ENCODE measurements at regions not wholly inside any gene's neighbourhood (a gene's known extent, or its start where the extent isn't known, plus 50 kb on each side); places are given as distances from the start of the nearest gene placed in this dataset.

DNA sequence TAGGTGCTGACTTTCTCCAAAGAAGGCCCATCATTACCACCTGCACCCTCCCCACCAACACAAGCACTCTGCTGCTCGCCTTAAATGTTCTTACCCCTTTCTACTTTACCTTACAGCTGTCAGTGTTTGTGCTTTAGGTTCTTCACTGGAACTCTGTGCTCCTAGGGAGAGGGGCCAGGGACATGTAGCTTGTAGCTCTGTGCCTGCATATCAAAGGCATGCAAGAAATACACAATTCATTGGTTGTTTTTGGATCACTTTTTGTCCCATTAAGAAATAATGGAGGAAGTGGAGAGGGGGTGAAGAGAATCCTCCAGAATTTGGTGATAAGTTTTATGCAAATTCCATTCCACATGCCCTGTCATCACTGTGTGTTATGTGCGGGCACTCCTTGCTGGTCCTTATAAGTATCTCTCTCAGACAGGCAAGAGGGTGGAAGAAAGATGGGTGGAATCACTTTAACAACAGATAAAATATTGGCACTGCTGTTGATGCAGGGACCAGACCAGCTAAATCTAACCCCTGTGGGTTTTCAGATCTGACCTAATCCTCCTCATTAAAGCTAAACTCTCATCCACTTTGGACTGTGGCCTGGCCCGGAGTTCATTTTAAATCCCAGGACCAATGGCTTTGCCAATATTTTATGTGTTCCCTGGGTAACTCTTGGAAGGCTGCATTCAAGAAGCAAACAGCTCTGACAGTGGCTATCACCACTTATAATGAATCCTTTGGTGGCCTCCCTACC lies 375.8 kb upstream of the NFE2L3 start:
- no peak for DNase-seq (ENCODE audit: low spot score)

- DNase-seq (ENCODE audit: low spot score), result no peak
Observed at GRCh38 chr7:25776744-25777123, 375.3 kb upstream of the NFE2L3 start.

DNA sequence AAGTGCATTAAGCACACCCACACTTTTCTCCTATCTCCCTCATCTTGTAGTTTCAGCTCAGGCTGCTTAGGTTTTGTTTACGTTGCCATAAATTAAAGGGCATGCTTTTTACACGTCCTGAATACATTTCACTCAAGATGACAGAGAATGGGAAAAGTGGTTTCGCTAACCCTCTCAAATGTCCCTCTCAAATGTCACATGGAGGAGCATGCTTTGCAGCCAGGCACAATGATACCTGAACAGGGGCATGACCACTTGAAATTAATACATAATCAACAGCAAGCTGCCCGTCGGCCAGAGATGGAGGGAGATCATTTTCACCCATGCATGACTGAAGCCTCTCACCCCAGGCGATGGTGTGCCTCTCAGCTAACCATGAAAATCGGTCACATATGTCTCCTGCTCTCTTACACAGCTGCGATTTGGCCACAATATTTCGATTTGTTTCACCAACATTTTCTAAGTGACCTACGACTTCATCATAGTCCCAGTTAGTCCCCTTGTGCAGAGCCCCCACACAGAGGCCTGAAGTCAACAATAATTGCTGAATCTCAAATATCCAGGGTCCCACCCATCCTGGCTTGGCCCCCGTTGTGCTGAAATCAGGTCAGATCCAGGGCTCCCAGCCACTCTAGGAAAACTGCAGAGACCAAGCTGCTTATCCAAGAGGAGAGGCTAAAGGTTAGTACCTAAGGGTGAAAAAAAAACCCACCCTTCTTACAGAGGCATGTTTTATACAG lies 373.9 kb upstream of the NFE2L3 start:
- no peak for DNase-seq (ENCODE audit: low spot score)

DNA sequence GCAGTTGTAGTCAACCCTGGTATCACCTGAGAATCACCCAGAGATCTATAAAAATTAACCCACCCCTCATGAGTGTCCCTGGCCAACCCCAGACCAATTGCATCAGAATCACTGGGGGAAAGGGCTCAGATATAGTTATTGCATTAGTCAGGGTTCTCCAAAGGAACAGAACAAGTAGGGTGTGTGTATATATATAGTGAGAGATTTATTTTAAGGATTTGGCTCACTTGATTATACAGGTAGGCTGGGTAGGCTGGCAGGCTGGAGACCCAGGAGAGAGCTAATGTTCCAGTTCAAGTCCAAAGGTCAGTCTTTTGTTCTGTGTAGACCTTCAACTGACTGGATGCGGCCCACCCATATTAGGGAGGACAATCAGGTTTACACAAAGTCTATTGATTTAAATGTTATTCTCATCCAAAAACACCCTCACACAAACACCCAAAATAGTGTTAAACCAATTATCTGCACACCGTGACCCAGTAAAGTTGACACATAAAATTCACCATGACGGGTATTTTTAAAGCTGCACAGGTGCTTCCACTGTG lies 372.9 kb upstream of the NFE2L3 start:
- peak; percentile 14 for DNase-seq (ENCODE audit: low spot score)

DNA sequence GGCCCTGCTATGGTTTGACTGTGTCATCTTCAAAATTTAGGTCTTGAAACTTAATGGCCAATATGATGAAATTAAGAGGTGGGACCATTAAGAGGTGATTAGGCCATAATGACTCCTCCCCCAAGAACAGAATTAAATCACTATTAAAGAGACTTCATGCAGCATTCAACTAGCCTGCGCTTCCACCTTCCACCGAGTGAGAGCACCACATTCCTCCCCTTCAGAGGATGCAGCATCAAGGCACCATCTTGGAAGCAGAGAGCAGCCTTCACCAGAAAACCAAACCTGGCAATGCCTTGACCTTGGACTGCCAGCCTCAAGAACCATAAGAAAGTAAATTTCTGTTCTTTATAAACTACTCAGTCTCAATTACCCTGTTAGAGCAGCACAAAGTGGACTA lies 371.1 kb upstream of the NFE2L3 start:
- no peak for DNase-seq (ENCODE audit: low spot score)

GRCh38 chr7:25781704-25782103 lies 370.3 kb upstream of the NFE2L3 start:
- DNase-seq (ENCODE audit: low spot score), result no peak

GRCh38 chr7:25786936-25787335 lies 365.1 kb upstream of the NFE2L3 start:
- DNase-seq (ENCODE audit: low spot score), result no peak

GRCh38 chr7:25787336-25787735 lies 364.7 kb upstream of the NFE2L3 start:
- DNase-seq (ENCODE audit: low spot score), result no peak

GRCh38 chr7:25788371-25788770 lies 363.6 kb upstream of the NFE2L3 start:
- DNase-seq (ENCODE audit: low spot score), result no peak

- DNase-seq (ENCODE audit: low spot score), result no peak
Observed at GRCh38 chr7:25788961-25789620, 362.9 kb upstream of the NFE2L3 start.

- DNase-seq (ENCODE audit: low spot score), result no peak
Observed at GRCh38 chr7:25789701-25790640, 362.0 kb upstream of the NFE2L3 start.

DNA sequence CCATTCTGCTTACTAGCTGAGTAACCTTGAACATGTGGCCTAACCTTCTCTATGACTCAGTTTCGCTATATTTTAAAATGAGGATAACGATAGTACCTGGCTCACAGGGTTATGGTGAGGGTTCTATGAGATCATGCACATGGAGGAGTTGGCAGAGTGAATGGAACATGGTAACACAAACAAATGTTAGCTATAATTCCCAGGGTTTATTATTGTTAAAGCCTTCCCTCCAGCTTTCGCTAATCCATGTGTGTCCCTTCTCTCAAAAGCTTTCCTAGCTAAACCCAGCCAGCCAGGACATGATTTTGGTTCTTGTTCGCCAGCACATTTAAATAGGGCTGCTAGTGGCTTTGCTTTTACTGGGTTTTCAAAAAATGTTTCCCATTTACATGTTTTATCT lies 361.0 kb upstream of the NFE2L3 start:
- DNase-seq (ENCODE audit: low spot score), result no peak

DNA sequence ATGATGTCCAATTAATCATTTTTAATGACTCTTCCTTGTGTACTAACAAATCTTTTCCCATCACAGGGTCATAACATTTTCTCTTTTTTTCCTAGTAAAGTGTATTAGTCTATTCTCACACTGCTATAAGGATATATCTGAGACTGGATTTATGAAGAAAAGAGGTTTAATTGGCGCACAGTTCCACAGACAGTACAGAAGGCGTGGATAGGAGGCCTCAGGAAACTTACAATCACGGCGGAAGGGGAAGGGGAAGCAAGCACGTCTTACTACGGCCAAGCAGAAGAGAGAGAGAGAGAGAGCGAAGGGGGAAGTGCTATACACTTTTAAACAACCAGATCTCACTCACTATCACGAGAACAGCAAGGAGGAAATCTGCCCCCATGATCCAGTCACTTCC lies 359.4 kb upstream of the NFE2L3 start:
- DNase-seq (ENCODE audit: low spot score), result no peak

- no peak for DNase-seq (ENCODE audit: low spot score)
Observed at GRCh38 chr7:25795824-25796235, 356.2 kb upstream of the NFE2L3 start.

DNA sequence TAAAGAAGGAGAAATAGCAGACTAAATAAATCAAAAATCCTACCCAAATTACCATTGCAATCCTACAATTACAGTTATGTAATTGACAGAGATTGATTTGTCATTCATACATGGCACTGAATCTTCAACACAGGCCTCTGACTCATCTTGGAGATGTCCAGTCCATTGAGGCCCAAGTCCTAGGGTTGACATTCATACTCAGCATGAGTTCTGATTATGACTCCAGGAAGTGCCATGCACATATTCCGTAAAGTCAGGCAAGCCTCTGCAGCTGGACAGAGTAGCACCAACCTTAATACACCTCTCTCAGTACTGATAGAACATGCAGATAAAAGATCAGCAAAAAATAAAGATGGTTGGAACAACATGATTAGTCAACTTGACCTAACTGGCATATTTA lies 353.7 kb upstream of the NFE2L3 start:
- no peak for DNase-seq (ENCODE audit: low spot score)

- DNase-seq (ENCODE audit: low spot score), result no peak
Observed at GRCh38 chr7:25801214-25801613, 350.8 kb upstream of the NFE2L3 start.

DNA sequence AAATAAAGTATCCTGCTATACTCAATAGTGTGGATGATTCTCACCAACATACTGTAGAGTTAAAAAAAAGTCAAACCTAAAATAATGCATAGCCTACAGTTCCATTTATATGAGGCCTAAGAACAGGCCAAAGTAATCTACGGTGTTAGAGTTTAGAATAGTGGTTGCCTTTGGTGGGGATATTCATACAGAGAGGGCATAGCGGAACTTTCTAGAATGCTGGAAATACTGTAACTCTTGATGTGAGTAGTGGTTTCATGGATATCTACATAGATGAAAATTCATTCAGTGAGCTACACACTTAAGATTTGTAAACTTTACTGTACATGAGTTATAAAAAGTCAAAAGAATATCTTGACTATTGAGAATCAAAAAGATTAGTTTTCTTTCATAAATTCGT lies 349.9 kb upstream of the NFE2L3 start:
- DNase-seq (ENCODE audit: low spot score), result no peak

- DNase-seq (ENCODE audit: low spot score), result no peak
Observed at GRCh38 chr7:25802473-25802872, 349.5 kb upstream of the NFE2L3 start.

DNA sequence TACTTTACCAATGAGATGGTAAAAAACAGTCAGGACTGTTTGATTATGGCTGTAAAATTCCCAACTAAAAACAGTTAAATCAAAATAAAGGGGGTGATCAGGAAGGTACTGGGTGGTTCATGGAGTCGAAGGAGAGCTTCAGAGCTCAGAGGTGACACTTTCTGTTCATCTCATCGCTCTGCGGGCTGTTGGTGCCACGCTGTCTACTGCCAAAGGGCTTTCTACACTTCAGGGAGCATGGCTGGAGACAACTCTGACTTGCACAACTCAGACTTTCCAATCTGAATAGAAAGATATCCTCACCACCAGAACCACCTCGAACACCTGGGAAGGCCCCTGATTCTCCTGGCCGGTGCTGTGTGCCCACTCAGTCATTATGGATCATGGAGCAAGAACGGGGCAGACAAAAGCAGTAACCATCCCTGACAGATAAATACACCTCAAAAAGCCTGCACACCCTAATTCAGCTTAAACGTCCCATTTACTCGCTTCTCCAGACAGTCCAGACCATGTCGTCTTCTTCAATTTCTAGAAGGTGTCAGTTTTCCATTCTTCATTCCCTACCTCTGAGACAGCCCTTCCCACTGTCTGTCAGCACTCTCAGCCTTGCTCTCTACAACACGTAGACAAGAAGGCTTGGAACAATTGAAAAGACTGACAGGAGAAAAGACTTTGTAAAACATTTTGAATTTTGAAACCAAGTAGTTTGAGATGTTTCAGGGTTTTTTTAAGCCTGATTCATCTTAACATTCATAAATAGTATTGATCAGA lies 348.7 kb upstream of the NFE2L3 start:
- DNase-seq (ENCODE audit: low spot score), result no peak

DNA sequence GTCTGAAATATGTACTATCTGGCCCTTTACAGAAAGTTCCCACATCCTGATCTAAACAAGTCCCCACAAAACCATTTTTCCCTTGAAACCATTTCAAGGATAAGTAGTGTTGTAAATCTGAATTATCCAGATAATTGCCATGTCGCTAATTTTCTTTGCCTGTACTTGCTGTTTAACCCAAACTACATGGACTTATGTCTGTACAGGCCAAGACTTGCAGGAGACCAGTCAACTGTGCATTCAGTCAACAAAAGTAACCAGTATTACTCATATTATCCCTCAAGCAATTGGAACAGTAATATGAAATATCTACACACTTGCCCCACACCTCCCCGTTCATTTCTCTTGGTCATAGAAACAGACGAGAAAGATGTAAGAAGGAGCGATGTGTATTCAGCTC lies 347.8 kb upstream of the NFE2L3 start:
- DNase-seq (ENCODE audit: low spot score), result no peak
